A673 (cell line): ENCODE measurements at regions not wholly inside any gene's neighbourhood (a gene's known extent, or its start where the extent isn't known, plus 50 kb on each side); places are given as distances from the start of the nearest gene placed in this dataset.

Experiments used
- BruUV-seq: library from RNA; stranded (reverse); fragments of 400-500 nt; replicated peaks from 2 replicates; lab custom pipeline; 2021; lab: Mats Ljungman, UMichigan
- CTCF ChIA-PET: fragments of 300-600 bp; sonication (Branson Sonifier 250); formaldehyde crosslinking; loops from one replicate; lab custom pipeline; 2022; ENCODE audit warnings: antibody characterized with exemption; lab: Charles Lee
- POLR2A ChIA-PET: fragments of 300-600 bp; sonication (Branson Sonifier 250); formaldehyde crosslinking; loops from one replicate; lab custom pipeline; 2022; ENCODE audit warnings: antibody characterized with exemption; ENCODE audit not compliant: low non-redundant PET; lab: Charles Lee
- DNase-seq: peaks from one replicate; pipeline ENCODE4 v3.0.0-alpha.2; 2015; ENCODE audit warnings: low spot score
- H3K27ac ChIP-seq: fragments of 200-600 bp; sonication (generic); 2 replicates; pipeline ENCODE4 v1.5.1; 2016; ENCODE audit warnings: mixed run types, low read depth, mild to moderate bottlenecking, mixed read lengths, antibody characterized with exemption, low read length; ENCODE audit not compliant: poor library complexity, severe bottlenecking
- H3K27me3 ChIP-seq: fragments of 200-600 bp; sonication (generic); replicated peaks from 2 replicates; pipeline ENCODE4 v1.6.1; 2017; ENCODE audit warnings: mixed run types, low read depth, mild to moderate bottlenecking, mixed read lengths, antibody characterized with exemption, low read length; ENCODE audit not compliant: insufficient read depth, poor library complexity
- H3K36me3 ChIP-seq: fragments of 200-600 bp; sonication (generic); 2 replicates; pipeline ENCODE4 v1.6.1; 2016; ENCODE audit warnings: mixed run types, mild to moderate bottlenecking, mixed read lengths, antibody characterized with exemption, low read length; ENCODE audit not compliant: insufficient read depth, poor library complexity, severe bottlenecking
- H3K4me1 ChIP-seq: fragments of 200-600 bp; sonication (generic); 2 replicates; pipeline ENCODE4 v1.6.1; 2017; ENCODE audit warnings: mixed run types, mild to moderate bottlenecking, mixed read lengths, antibody characterized with exemption, low read length; ENCODE audit not compliant: insufficient read depth, poor library complexity, severe bottlenecking
- H3K4me3 ChIP-seq: fragments of 200-600 bp; sonication (generic); 2 replicates; pipeline ENCODE4 v1.5.1; 2016; ENCODE audit warnings: low read depth, mixed run types, mild to moderate bottlenecking, mixed read lengths, low read length; ENCODE audit not compliant: poor library complexity, severe bottlenecking
- H3K9me3 ChIP-seq: fragments of 200-600 bp; sonication (generic); 2 replicates; pipeline ENCODE4 v1.6.1; 2016; ENCODE audit warnings: mixed run types, low read depth, mild to moderate bottlenecking, mixed read lengths, antibody characterized with exemption, low read length; ENCODE audit not compliant: poor library complexity, severe bottlenecking
- CTCF ChIP-seq: fragments of 300-800, 200-600 bp; sonication (generic); conservative IDR thresholded peaks from 2 replicates; pipeline ENCODE4 v1.5.1; 2017; ENCODE audit warnings: low read depth, mild to moderate bottlenecking, antibody characterized with exemption, low read length, moderate library complexity, mixed read lengths
- EZH2 ChIP-seq: fragments of 200-600 bp; sonication (generic); IDR thresholded peaks from 2 replicates; pipeline ENCODE4 v1.6.1; 2017; ENCODE audit warnings: borderline replicate concordance, low read depth, mild to moderate bottlenecking, mixed read lengths, antibody characterized with exemption, low read length; ENCODE audit not compliant: poor library complexity, severe bottlenecking
- intact Hi-C: fragments of 100-400 bp; cut with micrococcal nuclease; formaldehyde crosslinking; loops from one replicate; pipeline ENCODE4 v1.10.0; 2022; ENCODE audit not compliant: unreplicated experiment

GRCh38 chr1:221192055-221192454, 312.8 kb downstream of the HLX start:
- TF ChIP-seq EZH2 (no peak), CTCF (no peak)
- Histone ChIP-seq H3K4me3 (no peak overlapping the region), H3K27me3 (no peaks in the 10 kb centered on the region), H3K9me3 (no peaks in the 10 kb centered on the region), H3K27ac (no peak overlapping the region), H3K4me1 (no peaks in the 10 kb centered on the region), H3K36me3 (no peaks in the 10 kb centered on the region)
- ChIA-PET CTCF (no interaction called here), POLR2A (no interaction called here)
- DNase-seq: no peak
- BruUV-seq: no TSS peak
- intact Hi-C loops: no loop called here

- Histone ChIP-seq H3K27ac (no peak overlapping the region), H3K4me3 (no peak overlapping the region), H3K4me1 (no peaks in the 10 kb centered on the region), H3K9me3 (no peaks in the 10 kb centered on the region), H3K27me3 (no peaks in the 10 kb centered on the region), H3K36me3 (no peaks in the 10 kb centered on the region)
- intact Hi-C loops: no loop called here
- no peak for DNase-seq
- TF ChIP-seq EZH2 (no peak), CTCF (no peak)
- ChIA-PET POLR2A (no interaction called here), CTCF (no interaction called here)
- BruUV-seq: no TSS peak
These were observed 321.2 kb downstream of the HLX start for GRCh38 chr1:221200464-221200863.

GRCh38 chr1:221201773-221202172, 322.5 kb downstream of the HLX start:
- Histone ChIP-seq H3K27me3 (no peaks in the 10 kb centered on the region), H3K4me3 (no peak overlapping the region), H3K9me3 (no peaks in the 10 kb centered on the region), H3K27ac (no peak overlapping the region), H3K4me1 (no peaks in the 10 kb centered on the region), H3K36me3 (no peaks in the 10 kb centered on the region)
- ChIA-PET POLR2A (no interaction called here), CTCF (no interaction called here)
- no peak for DNase-seq
- TF ChIP-seq EZH2 (no peak), CTCF (no peak)
- intact Hi-C loops: loop anchor here (2.0 kb wide), 1 partner anchor 391 kb away; no protein-coding TSS in a partner anchor
- no TSS peak for BruUV-seq
